ENCODE measurements at regions not wholly inside any gene's neighbourhood (a gene's known extent, or its start where the extent isn't known, plus 50 kb on each side); places are given as distances from the start of the nearest gene placed in this dataset.

DNA sequence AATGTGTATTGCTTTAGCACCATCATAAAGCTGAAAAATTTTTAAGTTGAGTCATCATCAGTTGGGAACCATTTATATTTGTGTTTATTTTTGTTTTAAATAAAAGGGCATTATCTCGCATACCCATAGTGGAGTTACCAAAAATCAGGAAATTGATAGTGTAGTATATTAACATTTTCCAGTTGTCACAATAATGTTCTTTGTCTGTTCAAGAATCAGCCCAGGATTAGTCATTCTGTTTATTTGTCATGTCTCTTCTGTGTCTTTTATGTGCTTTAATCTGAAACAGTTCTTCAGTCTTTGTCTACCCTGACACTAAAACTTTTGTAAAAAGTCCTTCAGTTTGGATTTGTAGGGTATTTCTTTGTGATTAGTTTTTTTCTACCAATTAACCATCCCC is 827.8 kb upstream of the ZWINT start:
- in situ Hi-C loops (cut with HindIII; ENCODE audit: extremely low pct_ligation_motif_present, low pct_unique_long_range_greater_than_20kb), result no loop called here
- Histone ChIP-seq H3K27ac (ENCODE audit: extremely low read length, insufficient read depth, low read length) (no peak overlapping the region), H3K79me2 (ENCODE audit: insufficient read depth, low read length) (no peaks in the 10 kb centered on the region), H3K27me3 (ENCODE audit: control insufficient read depth in 1 of 2, insufficient read depth in 2 of 2, low read length in 2 of 2) (no peaks in the 10 kb centered on the region), H3K36me3 (replicated peaks in 1 of 2; ENCODE audit: control insufficient read depth in 1 of 2, insufficient read depth in 2 of 2, low read length in 2 of 2) (no peaks in the 10 kb centered on the region), H2AFZ (ENCODE audit: low read length) (no peak overlapping the region), H4K20me1 (ENCODE audit: insufficient read depth, low read length) (no peaks in the 10 kb centered on the region), H3K4me3 (replicated peaks in 1 of 3; ENCODE audit: insufficient read depth in 1 of 3, low read depth in 2 of 3, low read length in 3 of 3) (no peak overlapping the region), H3K4me2 (ENCODE audit: low read depth, low read length) (no peak overlapping the region), H3K4me1 (ENCODE audit: insufficient read depth, low read length) (no peaks in the 10 kb centered on the region), H3K9ac (ENCODE audit: insufficient read depth, low read depth, low read length) (no peak overlapping the region), H3K9me3 (ENCODE audit: low read length) (no peaks in the 10 kb centered on the region)
- no peak for ATAC-seq
- DNase-seq (ENCODE audit: low spot score), result no peak
- FAIRE-seq, result no peak
- TF ChIP-seq, protein P1, sequence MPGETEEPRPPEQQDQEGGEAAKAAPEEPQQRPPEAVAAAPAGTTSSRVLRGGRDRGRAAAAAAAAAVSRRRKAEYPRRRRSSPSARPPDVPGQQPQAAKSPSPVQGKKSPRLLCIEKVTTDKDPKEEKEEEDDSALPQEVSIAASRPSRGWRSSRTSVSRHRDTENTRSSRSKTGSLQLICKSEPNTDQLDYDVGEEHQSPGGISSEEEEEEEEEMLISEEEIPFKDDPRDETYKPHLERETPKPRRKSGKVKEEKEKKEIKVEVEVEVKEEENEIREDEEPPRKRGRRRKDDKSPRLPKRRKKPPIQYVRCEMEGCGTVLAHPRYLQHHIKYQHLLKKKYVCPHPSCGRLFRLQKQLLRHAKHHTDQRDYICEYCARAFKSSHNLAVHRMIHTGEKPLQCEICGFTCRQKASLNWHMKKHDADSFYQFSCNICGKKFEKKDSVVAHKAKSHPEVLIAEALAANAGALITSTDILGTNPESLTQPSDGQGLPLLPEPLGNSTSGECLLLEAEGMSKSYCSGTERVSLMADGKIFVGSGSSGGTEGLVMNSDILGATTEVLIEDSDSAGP (CRISPR knock-in tag; IDR thresholded peaks at IDR 0.05; ENCODE audit: borderline replicate concordance), result no peak
- TF ChIP-seq ZC3H4 (CRISPR knock-in tag; IDR thresholded peaks at IDR 0.05; ENCODE audit: borderline replicate concordance), result no peak
- ChIA-PET CTCF (ENCODE audit: low intra/inter-chr PET ratio, low total read pairs) (no interaction called here), POLR2A (no interaction called here)
- 49% methylated on average over 1 of the region's 1 CpG for WGBS (ENCODE audit: low lambda C conversion rate)
- BruUV-seq (replicated peaks), result no TSS peak
- intact Hi-C loops (cut with micrococcal nuclease; ENCODE audit: unreplicated experiment), result no loop called here

DNA sequence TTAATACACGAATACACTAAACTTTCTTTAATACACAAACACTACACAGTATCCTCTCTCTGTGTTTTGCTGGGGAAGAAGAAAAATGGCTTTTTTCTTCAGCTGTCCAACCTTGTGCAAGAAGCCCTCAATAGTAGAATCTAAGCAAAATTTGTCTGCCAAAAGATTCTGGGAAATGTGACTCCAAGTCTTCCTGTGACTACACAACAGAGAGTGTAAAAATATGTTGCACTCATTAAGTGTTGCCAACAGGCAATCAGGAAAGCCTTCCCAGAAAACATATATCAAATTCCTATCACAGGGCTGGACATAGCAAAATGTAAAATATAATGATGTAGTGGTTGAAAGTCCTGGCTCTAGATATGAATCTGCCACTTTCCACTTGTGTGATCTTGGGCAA is 825.1 kb upstream of the ZWINT start:
- POLR2A ChIA-PET, result no interaction called here
- 0% methylated on average over 1 of the region's 1 CpG for WGBS (ENCODE audit: low lambda C conversion rate)

More for the DNA sequence above, 825.1 kb upstream of the ZWINT start:
- Histone ChIP-seq H3K36me3 (replicated peaks in 1 of 2; ENCODE audit: control insufficient read depth in 1 of 2, insufficient read depth in 2 of 2, low read length in 2 of 2) (no peaks in the 10 kb centered on the region), H3K27me3 (ENCODE audit: control insufficient read depth in 1 of 2, insufficient read depth in 2 of 2, low read length in 2 of 2) (no peaks in the 10 kb centered on the region), H3K27ac (ENCODE audit: extremely low read length, insufficient read depth, low read length) (no peak overlapping the region), H3K9ac (ENCODE audit: insufficient read depth, low read depth, low read length) (no peak overlapping the region), H3K4me2 (ENCODE audit: low read depth, low read length) (no peak overlapping the region), H3K79me2 (ENCODE audit: insufficient read depth, low read length) (no peaks in the 10 kb centered on the region), H2AFZ (ENCODE audit: low read length) (peak overlapping the region; percentile 19), H3K4me1 (ENCODE audit: insufficient read depth, low read length) (no peaks in the 10 kb centered on the region), H4K20me1 (ENCODE audit: insufficient read depth, low read length) (no peaks in the 10 kb centered on the region), H3K4me3 (replicated peaks in 1 of 3; ENCODE audit: insufficient read depth in 1 of 3, low read depth in 2 of 3, low read length in 3 of 3) (no peak overlapping the region), H3K9me3 (ENCODE audit: low read length) (no peaks in the 10 kb centered on the region)
- CTCF ChIA-PET (ENCODE audit: low intra/inter-chr PET ratio, low total read pairs), result no interaction called here
- BruUV-seq (replicated peaks), result no TSS peak
- TF ChIP-seq, protein P2, sequence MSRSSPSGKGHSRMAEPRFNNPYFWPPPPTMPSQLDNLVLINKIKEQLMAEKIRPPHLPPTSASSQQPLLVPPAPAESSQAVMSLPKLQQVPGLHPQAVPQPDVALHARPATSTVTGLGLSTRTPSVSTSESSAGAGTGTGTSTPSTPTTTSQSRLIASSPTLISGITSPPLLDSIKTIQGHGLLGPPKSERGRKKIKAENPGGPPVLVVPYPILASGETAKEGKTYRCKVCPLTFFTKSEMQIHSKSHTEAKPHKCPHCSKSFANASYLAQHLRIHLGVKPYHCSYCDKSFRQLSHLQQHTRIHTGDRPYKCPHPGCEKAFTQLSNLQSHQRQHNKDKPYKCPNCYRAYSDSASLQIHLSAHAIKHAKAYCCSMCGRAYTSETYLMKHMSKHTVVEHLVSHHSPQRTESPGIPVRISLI (CRISPR knock-in tag; IDR thresholded peaks at IDR 0.05; ENCODE audit: borderline replicate concordance), result no peak
- no peak for FAIRE-seq
- ATAC-seq, result no peak
- in situ Hi-C loops (cut with HindIII; ENCODE audit: extremely low pct_ligation_motif_present, low pct_unique_long_range_greater_than_20kb), result no loop called here
- DNase-seq (ENCODE audit: low spot score), result no peak
- intact Hi-C loops (cut with micrococcal nuclease; ENCODE audit: unreplicated experiment), result no loop called here

All from HepG2 (cell line).